GM20000 (cell line): ENCODE measurements at regions not wholly inside any gene's neighbourhood (a gene's known extent, or its start where the extent isn't known, plus 50 kb on each side); places are given as distances from the start of the nearest gene placed in this dataset.

Experiments
- DNase-seq: peaks from one replicate; pipeline ENCODE4 v3.0.0; 2012; ENCODE audit warnings: low spot score
- TF ChIP-seq, protein P1 (sequence below): IDR thresholded peaks from 2 replicates; pipeline ENCODE4 v1.5.1; 2012; ENCODE audit warnings: mild to moderate bottlenecking, control low read depth; ENCODE audit errors: extremely low read depth, missing control alignments

- DNase-seq = no peak
- TF ChIP-seq, protein P1, sequence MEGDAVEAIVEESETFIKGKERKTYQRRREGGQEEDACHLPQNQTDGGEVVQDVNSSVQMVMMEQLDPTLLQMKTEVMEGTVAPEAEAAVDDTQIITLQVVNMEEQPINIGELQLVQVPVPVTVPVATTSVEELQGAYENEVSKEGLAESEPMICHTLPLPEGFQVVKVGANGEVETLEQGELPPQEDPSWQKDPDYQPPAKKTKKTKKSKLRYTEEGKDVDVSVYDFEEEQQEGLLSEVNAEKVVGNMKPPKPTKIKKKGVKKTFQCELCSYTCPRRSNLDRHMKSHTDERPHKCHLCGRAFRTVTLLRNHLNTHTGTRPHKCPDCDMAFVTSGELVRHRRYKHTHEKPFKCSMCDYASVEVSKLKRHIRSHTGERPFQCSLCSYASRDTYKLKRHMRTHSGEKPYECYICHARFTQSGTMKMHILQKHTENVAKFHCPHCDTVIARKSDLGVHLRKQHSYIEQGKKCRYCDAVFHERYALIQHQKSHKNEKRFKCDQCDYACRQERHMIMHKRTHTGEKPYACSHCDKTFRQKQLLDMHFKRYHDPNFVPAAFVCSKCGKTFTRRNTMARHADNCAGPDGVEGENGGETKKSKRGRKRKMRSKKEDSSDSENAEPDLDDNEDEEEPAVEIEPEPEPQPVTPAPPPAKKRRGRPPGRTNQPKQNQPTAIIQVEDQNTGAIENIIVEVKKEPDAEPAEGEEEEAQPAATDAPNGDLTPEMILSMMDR = no peak
Measured at GRCh38 chr5:125333416-125333815, 587.0 kb upstream of the ZNF608 start.

DNA sequence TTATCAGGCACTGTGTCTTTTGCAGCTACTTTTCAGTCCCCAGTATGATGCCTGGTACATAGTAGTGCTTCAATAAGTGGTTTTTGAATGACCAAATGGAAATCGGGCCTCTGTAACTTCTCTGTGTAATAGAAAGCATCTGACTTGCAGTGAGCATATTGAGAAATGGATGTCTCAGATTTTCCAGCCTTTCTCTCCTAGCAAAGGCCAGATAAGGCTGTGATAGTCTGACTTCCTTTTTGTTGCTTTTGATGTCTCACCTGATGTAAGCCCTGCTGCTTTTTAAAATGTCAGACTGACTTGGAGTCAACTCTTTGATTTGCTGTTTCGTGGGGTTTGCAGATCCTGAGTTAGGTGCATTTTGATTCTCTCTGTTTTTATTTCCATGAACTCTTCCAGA, 590.0 kb upstream of the ZNF608 start:
- TF ChIP-seq, protein P1 = no peak
- no peak for DNase-seq

DNA sequence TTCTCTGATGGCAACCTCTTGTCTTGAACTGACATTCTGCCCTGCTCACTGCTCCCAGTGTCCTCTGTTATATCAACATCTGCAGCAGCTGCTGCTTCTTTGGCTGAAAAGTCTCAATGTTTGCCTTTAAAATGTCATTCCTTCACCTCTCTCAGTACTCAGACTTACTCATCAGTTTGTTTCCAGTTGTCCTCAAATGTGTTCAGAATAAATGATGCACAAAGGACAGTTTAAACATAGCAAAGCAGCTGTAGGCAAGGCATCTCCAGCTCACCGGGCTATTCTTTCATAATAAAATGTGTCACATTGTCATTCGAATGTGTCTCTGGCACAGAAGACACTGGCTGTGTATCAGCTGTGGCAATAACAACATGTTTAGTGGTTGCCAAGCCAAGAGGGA, 590.9 kb upstream of the ZNF608 start:
- TF ChIP-seq, protein P1 = no peak
- DNase-seq = no peak

DNA sequence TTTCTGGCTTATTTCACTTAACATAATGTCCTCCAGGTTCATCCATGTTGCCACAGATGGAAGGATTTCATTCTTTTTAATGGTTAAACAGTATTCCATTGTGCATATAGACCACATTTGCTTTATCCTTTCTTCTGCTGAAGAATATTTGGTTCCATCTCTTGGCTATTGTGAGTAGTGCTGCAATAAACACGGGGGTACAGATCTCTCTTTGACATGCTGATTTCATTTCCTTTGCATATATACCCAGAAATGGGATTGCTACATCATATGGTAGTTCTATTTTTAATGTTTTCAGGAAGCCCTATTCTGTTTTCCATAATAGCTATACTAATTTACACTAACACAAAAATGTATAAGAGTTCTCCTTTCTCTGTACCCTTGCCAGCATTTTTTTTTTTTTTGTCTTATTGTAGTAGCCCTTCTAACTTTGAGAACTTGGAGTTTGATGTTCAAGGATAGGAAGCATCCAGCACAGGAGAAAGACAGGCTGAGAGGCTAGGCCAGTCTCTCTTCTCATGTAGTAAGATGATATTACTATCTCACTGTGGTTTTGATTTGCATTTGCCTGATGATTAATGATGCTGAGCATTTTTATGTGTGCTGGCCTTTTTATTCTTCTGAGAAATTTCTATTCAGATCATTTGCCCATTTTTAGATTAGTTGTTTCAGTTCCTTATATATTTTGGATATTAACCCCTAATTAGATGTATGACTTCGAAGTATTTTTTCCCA, 592.2 kb upstream of the ZNF608 start:
- DNase-seq = no peak
- TF ChIP-seq, protein P1 = no peak

- TF ChIP-seq, protein P1 = no peak
- no peak for DNase-seq
Measured at GRCh38 chr5:125341436-125341835, 595.0 kb upstream of the ZNF608 start.

GRCh38 chr5:125343015-125343414, 596.6 kb upstream of the ZNF608 start:
- no peak for DNase-seq
- TF ChIP-seq, protein P1 = no peak

GRCh38 chr5:125346316-125346715, 599.9 kb upstream of the ZNF608 start:
- TF ChIP-seq, protein P1 = no peak
- no peak for DNase-seq
